Non-pigmented ciliary epithelial cell (primary cell): ENCODE measurements at regions not wholly inside any gene's neighbourhood (a gene's known extent, or its start where the extent isn't known, plus 50 kb on each side); places are given as distances from the start of the nearest gene placed in this dataset.
"Not testable (repeated sequence)": the region's sequence is repeated elsewhere in the genome, so short reads cannot be mapped to it uniquely, and the experiment has no call there.

Experiments
- DNase-seq: peaks from one replicate; pipeline ENCODE4 v3.0.0-alpha.2; 2010; ENCODE audit warnings: low read depth

- DNase-seq, result no peak
Measured at GRCh38 chr11:22065472-22065871, 127.4 kb upstream of the ANO5 start.

- DNase-seq, result no peak
Measured at GRCh38 chr11:22069844-22070243, 123.0 kb upstream of the ANO5 start.

- no peak for DNase-seq
Measured at GRCh38 chr11:22076271-22076930, 116.5 kb upstream of the ANO5 start.

GRCh38 chr11:22078063-22078462, 114.8 kb upstream of the ANO5 start:
- DNase-seq, result no peak

- DNase-seq, result no peak
Measured at GRCh38 chr11:22079133-22079872, 113.6 kb upstream of the ANO5 start.

GRCh38 chr11:22082178-22082577, 110.7 kb upstream of the ANO5 start:
- no peak for DNase-seq

GRCh38 chr11:22082788-22083187, 110.1 kb upstream of the ANO5 start:
- no peak for DNase-seq

GRCh38 chr11:22084056-22084455, 108.8 kb upstream of the ANO5 start:
- DNase-seq, result no peak

GRCh38 chr11:22084564-22084963, 108.3 kb upstream of the ANO5 start:
- no peak for DNase-seq

GRCh38 chr11:22089609-22090008, 103.3 kb upstream of the ANO5 start:
- no peak for DNase-seq

- no peak for DNase-seq
Measured at GRCh38 chr11:22106566-22106965, 86.3 kb upstream of the ANO5 start.

- DNase-seq, result no peak
Measured at GRCh38 chr11:22115470-22116029, 77.3 kb upstream of the ANO5 start.

- not testable (repeated sequence) for DNase-seq
Measured at GRCh38 chr11:22127981-22128380, 64.9 kb upstream of the ANO5 start.

GRCh38 chr11:22130462-22131053, 62.3 kb upstream of the ANO5 start:
- no peak for DNase-seq

GRCh38 chr11:22133776-22134175, 59.1 kb upstream of the ANO5 start:
- no peak for DNase-seq

GRCh38 chr11:22138264-22138663, 54.6 kb upstream of the ANO5 start:
- DNase-seq, result no peak
